ENCODE measurements at regions not wholly inside any gene's neighbourhood (a gene's known extent, or its start where the extent isn't known, plus 50 kb on each side); places are given as distances from the start of the nearest gene placed in this dataset.

- no peak for DNase-seq (ENCODE audit: extremely low read depth, low read depth)
- peak; percentile 26 for TF ChIP-seq CTCF (IDR thresholded peaks at IDR 0.05; ENCODE audit: low read depth, low read length, missing control alignments)
- no peak overlapping the region for H3K4me3 ChIP-seq (replicated peaks; ENCODE audit: low read depth, low read length)
These were observed 51.0 kb downstream of the IARS1 start for GRCh38 chr9:92242260-92243136.

GRCh38 chr9:92236915-92237314 is 56.6 kb downstream of the IARS1 start:
- TF ChIP-seq CTCF (IDR thresholded peaks at IDR 0.05; ENCODE audit: low read depth, low read length, missing control alignments), result no peak
- no peak for DNase-seq (ENCODE audit: extremely low read depth, low read depth)
- no peak overlapping the region for H3K4me3 ChIP-seq (replicated peaks; ENCODE audit: low read depth, low read length)

- no peak for TF ChIP-seq CTCF (IDR thresholded peaks at IDR 0.05; ENCODE audit: low read depth, low read length, missing control alignments)
- no peak for DNase-seq (ENCODE audit: extremely low read depth, low read depth)
- H3K4me3 ChIP-seq (replicated peaks; ENCODE audit: low read depth, low read length), result no peak overlapping the region
These were observed 57.0 kb downstream of the IARS1 start for GRCh38 chr9:92236465-92236864.

GRCh38 chr9:92234514-92234913 is 59.0 kb downstream of the IARS1 start:
- TF ChIP-seq CTCF (IDR thresholded peaks at IDR 0.05; ENCODE audit: low read depth, low read length, missing control alignments), result no peak
- no peak overlapping the region for H3K4me3 ChIP-seq (replicated peaks; ENCODE audit: low read depth, low read length)
- DNase-seq (ENCODE audit: extremely low read depth, low read depth), result no peak

GRCh38 chr9:92232190-92232589 is 61.3 kb downstream of the IARS1 start:
- no peak overlapping the region for H3K4me3 ChIP-seq (replicated peaks; ENCODE audit: low read depth, low read length)
- no peak for TF ChIP-seq CTCF (IDR thresholded peaks at IDR 0.05; ENCODE audit: low read depth, low read length, missing control alignments)
- no peak for DNase-seq (ENCODE audit: extremely low read depth, low read depth)

GRCh38 chr9:92228628-92229027 is 64.9 kb downstream of the IARS1 start:
- no peak for DNase-seq (ENCODE audit: extremely low read depth, low read depth)
- H3K4me3 ChIP-seq (replicated peaks; ENCODE audit: low read depth, low read length), result no peak overlapping the region
- TF ChIP-seq CTCF (IDR thresholded peaks at IDR 0.05; ENCODE audit: low read depth, low read length, missing control alignments), result no peak

Measured in HFF-Myc (cell line).